DMS79 treated with DMSO at 0.1 percent for 48 hours (cell line): ENCODE measurements at regions not wholly inside any gene's neighbourhood (a gene's known extent, or its start where the extent isn't known, plus 50 kb on each side); places are given as distances from the start of the nearest gene placed in this dataset.
"Not testable (repeated sequence)": the region's sequence is repeated elsewhere in the genome, so short reads cannot be mapped to it uniquely, and the experiment has no call there.

ENCODE experiments used
- DNase-seq: peaks from one replicate; lab custom pipeline; 2025; lab: John Stamatoyannopoulos, UW

GRCh38 chr1:229012823-229013222, 258.1 kb upstream of the RAB4A start:
- no peak for DNase-seq

GRCh38 chr1:229013981-229014380, 256.9 kb upstream of the RAB4A start:
- DNase-seq: no peak

GRCh38 chr1:229015806-229016205, 255.1 kb upstream of the RAB4A start:
- DNase-seq: no peak

- DNase-seq: no peak
Measured at GRCh38 chr1:229017091-229017490, 253.8 kb upstream of the RAB4A start.

- no peak for DNase-seq
Measured at GRCh38 chr1:229018674-229019295, 252.1 kb upstream of the RAB4A start.

- DNase-seq: peak; percentile 17
Measured at GRCh38 chr1:229019663-229020271, 251.1 kb upstream of the RAB4A start.

- not testable (repeated sequence) for DNase-seq
Measured at GRCh38 chr1:229021034-229021433, 249.9 kb upstream of the RAB4A start.

GRCh38 chr1:229022595-229023333, 248.1 kb upstream of the RAB4A start:
- no peak for DNase-seq

- no peak for DNase-seq
Measured at GRCh38 chr1:229023651-229024300, 247.1 kb upstream of the RAB4A start.

- no peak for DNase-seq
Measured at GRCh38 chr1:229024528-229025130, 246.3 kb upstream of the RAB4A start.

- DNase-seq: no peak
Measured at GRCh38 chr1:229025576-229025975, 245.3 kb upstream of the RAB4A start.

- no peak for DNase-seq
Measured at GRCh38 chr1:229027158-229027557, 243.8 kb upstream of the RAB4A start.

- DNase-seq: no peak
Measured at GRCh38 chr1:229027622-229028182, 243.2 kb upstream of the RAB4A start.

- DNase-seq: no peak
Measured at GRCh38 chr1:229028544-229028943, 242.4 kb upstream of the RAB4A start.

GRCh38 chr1:229028987-229029878, 241.7 kb upstream of the RAB4A start:
- no peak for DNase-seq

GRCh38 chr1:229029879-229030235, 241.1 kb upstream of the RAB4A start:
- no peak for DNase-seq

GRCh38 chr1:229030630-229031029, 240.3 kb upstream of the RAB4A start:
- DNase-seq: no peak

- no peak for DNase-seq
Measured at GRCh38 chr1:229031061-229031460, 239.8 kb upstream of the RAB4A start.

GRCh38 chr1:229031481-229032341, 239.2 kb upstream of the RAB4A start:
- DNase-seq: no peak

GRCh38 chr1:229032375-229032774, 238.5 kb upstream of the RAB4A start:
- DNase-seq: no peak
